Activated CD8-positive, alpha-beta T cell treated with anti-CD3 and anti-CD28 coated beads for 36 hours (primary cell): ENCODE measurements at regions not wholly inside any gene's neighbourhood (a gene's known extent, or its start where the extent isn't known, plus 50 kb on each side); places are given as distances from the start of the nearest gene placed in this dataset.

Experiments used
- ATAC-seq: fragments of 200-7000 bp; cut with Tn5 transposase; one replicate; pipeline ENCODE4 v1.10.0; 2021; ENCODE audit warnings: mild to moderate bottlenecking, moderate library complexity
- CTCF ChIA-PET: fragments of 350-600 bp; sonication (Branson Sonifier 250); formaldehyde crosslinking; loops from one replicate; lab custom pipeline; 2021; ENCODE audit warnings: antibody characterized with exemption; lab: Charles Lee
- POLR2A ChIA-PET: fragments of 350-600 bp; sonication (Branson Sonifier 250); formaldehyde crosslinking; loops from one replicate; lab custom pipeline; 2021; ENCODE audit warnings: antibody characterized with exemption; lab: Charles Lee
- DNase-seq: peaks from one replicate; pipeline ENCODE4 v3.0.0-alpha.2; 2020
- H3K27ac Mint-ChIP-seq: one replicate; pipeline ENCODE4 v1.8.0; 2021; ENCODE audit warnings: mild to moderate bottlenecking, mixed read lengths
- H3K27me3 Mint-ChIP-seq: one replicate; pipeline ENCODE4 v1.8.0; 2021; ENCODE audit warnings: mixed read lengths
- H3K36me3 Mint-ChIP-seq: one replicate; pipeline ENCODE4 v1.8.0; 2021; ENCODE audit warnings: low read depth, mixed read lengths
- H3K4me1 Mint-ChIP-seq: one replicate; pipeline ENCODE4 v1.8.0; 2021; ENCODE audit warnings: low read depth, mixed read lengths
- H3K4me3 Mint-ChIP-seq: one replicate; pipeline ENCODE4 v1.8.0; 2021; ENCODE audit warnings: mild to moderate bottlenecking, moderate library complexity, mixed read lengths
- H3K9me3 Mint-ChIP-seq: one replicate; pipeline ENCODE4 v1.8.0; 2021; ENCODE audit warnings: mixed read lengths
- intact Hi-C: fragments of 100-400 bp; cut with micrococcal nuclease; formaldehyde crosslinking; loops from one replicate; pipeline ENCODE4 v1.10.0; 2022
- TF ChIP-seq, protein P1 (sequence below): fragments of 200-600 bp; IDR thresholded peaks from one replicate; pipeline ENCODE4 v1.8.0; 2022; ENCODE audit warnings: antibody characterized with exemption, mild to moderate bottlenecking

- ATAC-seq, result no peak
- CTCF ChIA-PET, result no interaction called here
Observed at GRCh38 chr11:92439133-92439532, 214.5 kb downstream of the FAT3 start.

GRCh38 chr11:92440701-92441442, 216.3 kb downstream of the FAT3 start:
- Mint-ChIP-seq H3K27ac (no peak overlapping the region), H3K27me3 (no peaks in the 10 kb centered on the region), H3K4me3 (no peak overlapping the region), H3K36me3 (no peaks in the 10 kb centered on the region), H3K9me3 (no peaks in the 10 kb centered on the region), H3K4me1 (no peaks in the 10 kb centered on the region)
- ATAC-seq (no peak), DNase-seq (no peak)
- POLR2A ChIA-PET, result no interaction called here
- TF ChIP-seq, protein P1, sequence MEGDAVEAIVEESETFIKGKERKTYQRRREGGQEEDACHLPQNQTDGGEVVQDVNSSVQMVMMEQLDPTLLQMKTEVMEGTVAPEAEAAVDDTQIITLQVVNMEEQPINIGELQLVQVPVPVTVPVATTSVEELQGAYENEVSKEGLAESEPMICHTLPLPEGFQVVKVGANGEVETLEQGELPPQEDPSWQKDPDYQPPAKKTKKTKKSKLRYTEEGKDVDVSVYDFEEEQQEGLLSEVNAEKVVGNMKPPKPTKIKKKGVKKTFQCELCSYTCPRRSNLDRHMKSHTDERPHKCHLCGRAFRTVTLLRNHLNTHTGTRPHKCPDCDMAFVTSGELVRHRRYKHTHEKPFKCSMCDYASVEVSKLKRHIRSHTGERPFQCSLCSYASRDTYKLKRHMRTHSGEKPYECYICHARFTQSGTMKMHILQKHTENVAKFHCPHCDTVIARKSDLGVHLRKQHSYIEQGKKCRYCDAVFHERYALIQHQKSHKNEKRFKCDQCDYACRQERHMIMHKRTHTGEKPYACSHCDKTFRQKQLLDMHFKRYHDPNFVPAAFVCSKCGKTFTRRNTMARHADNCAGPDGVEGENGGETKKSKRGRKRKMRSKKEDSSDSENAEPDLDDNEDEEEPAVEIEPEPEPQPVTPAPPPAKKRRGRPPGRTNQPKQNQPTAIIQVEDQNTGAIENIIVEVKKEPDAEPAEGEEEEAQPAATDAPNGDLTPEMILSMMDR, result no peak
- CTCF ChIA-PET, result no interaction called here
- intact Hi-C loops, result no loop called here

More at GRCh38 chr11:92439133-92439532, 214.5 kb downstream of the FAT3 start:
- TF ChIP-seq, protein P1, result no peak
- POLR2A ChIA-PET, result no interaction called here
- H3K4me3 Mint-ChIP-seq, result no peak overlapping the region
- H3K27ac Mint-ChIP-seq, result no peak overlapping the region
- no peaks in the 10 kb centered on the region for H3K4me1 Mint-ChIP-seq
- H3K27me3 Mint-ChIP-seq, result no peaks in the 10 kb centered on the region
- no peaks in the 10 kb centered on the region for H3K9me3 Mint-ChIP-seq
- H3K36me3 Mint-ChIP-seq, result no peaks in the 10 kb centered on the region
- no peak for DNase-seq
- intact Hi-C loops, result no loop called here

GRCh38 chr11:92441443-92441726, 216.8 kb downstream of the FAT3 start:
- Mint-ChIP-seq H3K36me3 (no peaks in the 10 kb centered on the region), H3K4me1 (no peaks in the 10 kb centered on the region), H3K27ac (no peak overlapping the region), H3K9me3 (no peaks in the 10 kb centered on the region), H3K27me3 (no peaks in the 10 kb centered on the region), H3K4me3 (no peak overlapping the region)
- ChIA-PET POLR2A (no interaction called here), CTCF (no interaction called here)
- TF ChIP-seq, protein P1, result no peak
- no peak for ATAC-seq
- intact Hi-C loops, result no loop called here
- DNase-seq, result no peak

DNA sequence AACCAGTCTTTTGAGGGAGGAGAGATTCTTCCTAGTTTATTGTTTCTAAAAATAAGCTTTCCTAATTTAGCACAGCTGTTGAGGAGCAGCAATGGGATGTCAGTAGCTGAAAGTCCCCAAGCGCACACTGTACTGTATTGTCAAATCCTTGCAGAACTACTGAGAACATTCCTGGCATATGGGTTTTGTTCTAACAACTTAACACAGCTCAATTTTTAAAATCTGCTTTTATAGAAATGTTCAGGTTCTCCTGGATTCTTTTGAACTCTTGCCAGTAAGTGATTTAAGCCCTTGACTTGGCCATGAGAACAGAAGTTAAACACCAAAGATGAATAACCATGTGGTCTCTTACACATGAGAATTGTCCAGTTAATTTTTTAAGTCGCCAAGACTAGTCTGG, 218.6 kb downstream of the FAT3 start:
- intact Hi-C loops, result no loop called here
- H3K4me3 Mint-ChIP-seq, result no peak overlapping the region
- DNase-seq, result no peak
- H3K27me3 Mint-ChIP-seq, result no peaks in the 10 kb centered on the region
- H3K36me3 Mint-ChIP-seq, result no peaks in the 10 kb centered on the region
- no peaks in the 10 kb centered on the region for H3K9me3 Mint-ChIP-seq
- TF ChIP-seq, protein P1, result no peak
- CTCF ChIA-PET, result no interaction called here
- no peaks in the 10 kb centered on the region for H3K4me1 Mint-ChIP-seq
- ATAC-seq, result no peak
- no peak overlapping the region for H3K27ac Mint-ChIP-seq
- POLR2A ChIA-PET, result no interaction called here

GRCh38 chr11:92447586-92447985, 223.0 kb downstream of the FAT3 start:
- Mint-ChIP-seq H3K27ac (no peak overlapping the region), H3K4me1 (no peaks in the 10 kb centered on the region), H3K36me3 (no peaks in the 10 kb centered on the region), H3K9me3 (no peaks in the 10 kb centered on the region), H3K27me3 (no peaks in the 10 kb centered on the region), H3K4me3 (no peak overlapping the region)
- POLR2A ChIA-PET, result no interaction called here
- TF ChIP-seq, protein P1, result no peak
- DNase-seq, result no peak
- CTCF ChIA-PET, result no interaction called here
- no peak for ATAC-seq
- intact Hi-C loops, result no loop called here
